H9 (cell line): ENCODE measurements at regions not wholly inside any gene's neighbourhood (a gene's known extent, or its start where the extent isn't known, plus 50 kb on each side); places are given as distances from the start of the nearest gene placed in this dataset.

Source experiments
- DNase-seq: peaks from one replicate; pipeline ENCODE4 v3.0.0-alpha.2; 2017
- H2AFZ ChIP-seq: one replicate; pipeline ENCODE4 v1.6.1; 2013; ENCODE audit warnings: mild to moderate bottlenecking, low read length, control low read depth, moderate library complexity
- H2AK5ac ChIP-seq: 2 replicates; pipeline ENCODE4 v1.6.1; 2013; ENCODE audit warnings: low read length, control low read depth, mixed read lengths; ENCODE audit not compliant: insufficient read length
- H2BK120ac ChIP-seq: one replicate; pipeline ENCODE4 v1.6.1; 2013; ENCODE audit warnings: low read depth, mild to moderate bottlenecking, low read length, control low read depth, inconsistent platforms; ENCODE audit not compliant: poor library complexity, severe bottlenecking
- H2BK12ac ChIP-seq: 2 replicates; pipeline ENCODE4 v1.6.1; 2013; ENCODE audit warnings: low read length, control low read depth, mixed read lengths, low read depth; ENCODE audit not compliant: insufficient read length
- H2BK15ac ChIP-seq: 2 replicates; pipeline ENCODE4 v1.6.1; 2013; ENCODE audit warnings: low read depth, low read length, control low read depth
- H2BK20ac ChIP-seq: one replicate; pipeline ENCODE4 v1.6.1; 2013; ENCODE audit warnings: low read depth, mild to moderate bottlenecking, low read length, control low read depth, inconsistent platforms; ENCODE audit not compliant: poor library complexity, severe bottlenecking
- H2BK5ac ChIP-seq: 2 replicates; pipeline ENCODE4 v1.6.1; 2013; ENCODE audit warnings: low read length, control low read depth, mixed read lengths; ENCODE audit not compliant: insufficient read length
- H3K14ac ChIP-seq: 2 replicates; pipeline ENCODE4 v1.6.1; 2013; ENCODE audit warnings: low read length, control low read depth; ENCODE audit not compliant: insufficient read depth
- H3K18ac ChIP-seq: 2 replicates; pipeline ENCODE4 v1.6.1; 2013; ENCODE audit warnings: low read depth, mild to moderate bottlenecking, mixed read lengths, low read length, control low read depth; ENCODE audit not compliant: insufficient read length
- H3K23ac ChIP-seq: 2 replicates; pipeline ENCODE4 v1.6.1; 2013; ENCODE audit warnings: low read length, control low read depth, mixed read lengths, low read depth; ENCODE audit not compliant: insufficient read length
- H3K23me2 ChIP-seq: 2 replicates; pipeline ENCODE4 v1.6.1; 2013; ENCODE audit warnings: low read depth, mild to moderate bottlenecking, mixed read lengths, low read length, control low read depth; ENCODE audit not compliant: insufficient read length, poor library complexity, severe bottlenecking
- H3K27ac ChIP-seq: 2 replicates; pipeline ENCODE4 v1.5.1; 2013; ENCODE audit warnings: low read length, control low read depth, mixed read lengths, low read depth; ENCODE audit not compliant: insufficient read length
- H3K27me3 ChIP-seq: 2 replicates; pipeline ENCODE4 v1.6.1; 2013; ENCODE audit warnings: low read length, control low read depth, inconsistent platforms; ENCODE audit not compliant: insufficient read depth
- H3K4ac ChIP-seq: 2 replicates; pipeline ENCODE4 v1.6.1; 2013; ENCODE audit warnings: low read depth, mild to moderate bottlenecking, control low read depth, inconsistent platforms, low read length, moderate library complexity
- H3K4me1 ChIP-seq: 2 replicates; pipeline ENCODE4 v1.6.1; 2013; ENCODE audit warnings: low read length, control low read depth, inconsistent platforms; ENCODE audit not compliant: insufficient read depth
- H3K4me2 ChIP-seq: 2 replicates; pipeline ENCODE4 v1.6.1; 2013; ENCODE audit warnings: low read length, control low read depth, mixed read lengths; ENCODE audit not compliant: insufficient read length, insufficient read depth
- H3K56ac ChIP-seq: 2 replicates; pipeline ENCODE4 v1.6.1; 2013; ENCODE audit warnings: low read depth, mild to moderate bottlenecking, mixed read lengths, low read length, control low read depth; ENCODE audit not compliant: insufficient read length
- H3K79me1 ChIP-seq: 2 replicates; pipeline ENCODE4 v1.6.1; 2013; ENCODE audit warnings: low read depth, mild to moderate bottlenecking, moderate library complexity, low read length, control low read depth, inconsistent platforms; ENCODE audit not compliant: insufficient read depth, poor library complexity, severe bottlenecking
- H3K79me2 ChIP-seq: 2 replicates; pipeline ENCODE4 v1.6.1; 2013; ENCODE audit warnings: low read length, control low read depth, inconsistent platforms; ENCODE audit not compliant: insufficient read depth
- H3K9ac ChIP-seq: 2 replicates; pipeline ENCODE4 v1.6.1; 2013; ENCODE audit warnings: low read length, control low read depth, mixed read lengths; ENCODE audit not compliant: insufficient read length; ENCODE audit errors: extremely low read depth
- H3K9me3 ChIP-seq: one replicate; pipeline ENCODE4 v1.6.1; 2013; ENCODE audit warnings: low read depth, low read length, inconsistent platforms; ENCODE audit not compliant: control insufficient read depth
- H3T11ph ChIP-seq: one replicate; pipeline ENCODE4 v1.6.1; 2013; ENCODE audit warnings: mild to moderate bottlenecking, low read length, control low read depth, inconsistent platforms
- H4K20me1 ChIP-seq: one replicate; pipeline ENCODE4 v1.6.1; 2013; ENCODE audit not compliant: control insufficient read depth, insufficient read length, insufficient read depth
- H4K5ac ChIP-seq: 2 replicates; pipeline ENCODE4 v1.6.1; 2013; ENCODE audit warnings: low read depth, mild to moderate bottlenecking, mixed read lengths, low read length, control low read depth; ENCODE audit not compliant: insufficient read length
- H4K8ac ChIP-seq: replicated peaks from 2 replicates; pipeline ENCODE4 v1.6.1; 2013; ENCODE audit warnings: low read length, control low read depth, mixed read lengths, low read depth; ENCODE audit not compliant: insufficient read length
- H4K91ac ChIP-seq: 2 replicates; pipeline ENCODE4 v1.6.1; 2013; ENCODE audit warnings: low read depth, mild to moderate bottlenecking, moderate library complexity, mixed read lengths, low read length, control low read depth; ENCODE audit not compliant: insufficient read length
- H3K27ac Mint-ChIP-seq, 3 experiments: 2 replicates in 2 of 3; 3 replicates in 1 of 3; pipeline ENCODE4 v1.8.0; 2020 to 2021; ENCODE audit warnings: mixed read lengths in 3 of 3, mild to moderate bottlenecking in 1 of 3, moderate library complexity in 1 of 3
- H3K27me3 Mint-ChIP-seq: 2 replicates; pipeline ENCODE4 v1.8.0; 2021; ENCODE audit warnings: low read depth, mild to moderate bottlenecking, moderate library complexity, mixed read lengths
- H3K36me3 Mint-ChIP-seq, 3 experiments: 2 replicates in 2 of 3; 3 replicates in 1 of 3; pipeline ENCODE4 v1.8.0; 2020 to 2021; ENCODE audit warnings: low read depth in 3 of 3, mixed read lengths in 3 of 3; ENCODE audit not compliant: insufficient read depth in 1 of 3
- H3K4me1 Mint-ChIP-seq, 2 experiments: 2 replicates each; pipeline ENCODE4 v1.8.0; 2020; ENCODE audit warnings: mixed read lengths in 2 of 2
- H3K4me3 Mint-ChIP-seq, 2 experiments: 2 replicates in 1 of 2; 3 replicates in 1 of 2; pipeline ENCODE4 v1.8.0; 2020 to 2021; ENCODE audit warnings: mild to moderate bottlenecking in 2 of 2, mixed read lengths in 2 of 2, moderate library complexity in 1 of 2
- H3K9me3 Mint-ChIP-seq, 2 experiments: 2 replicates in 1 of 2; 3 replicates in 1 of 2; pipeline ENCODE4 v1.8.0; 2020; ENCODE audit warnings: mild to moderate bottlenecking in 2 of 2, mixed read lengths in 2 of 2, moderate library complexity in 1 of 2
- WGBS: extraction: QIAGEN DNeasy Blood & Tissue Kit; methylation state at CpG from one replicate; pipeline ENCODE4 v1.1.7; 2013; ENCODE audit warnings: missing lambda C conversion rate, low lambda C conversion rate, mixed read lengths; ENCODE audit not compliant: insufficient read length; ENCODE audit errors: extremely low coverage; 5-methylcytosine and 5-hydroxymethylcytosine counted together
- TF ChIP-seq, protein P1 (sequence below): fragments of 200-600 bp; sonication (generic); conservative IDR thresholded peaks from 3 replicates; pipeline ENCODE4 v1.8.0; 2021; ENCODE audit warnings: antibody characterized with exemption, mild to moderate bottlenecking

DNA sequence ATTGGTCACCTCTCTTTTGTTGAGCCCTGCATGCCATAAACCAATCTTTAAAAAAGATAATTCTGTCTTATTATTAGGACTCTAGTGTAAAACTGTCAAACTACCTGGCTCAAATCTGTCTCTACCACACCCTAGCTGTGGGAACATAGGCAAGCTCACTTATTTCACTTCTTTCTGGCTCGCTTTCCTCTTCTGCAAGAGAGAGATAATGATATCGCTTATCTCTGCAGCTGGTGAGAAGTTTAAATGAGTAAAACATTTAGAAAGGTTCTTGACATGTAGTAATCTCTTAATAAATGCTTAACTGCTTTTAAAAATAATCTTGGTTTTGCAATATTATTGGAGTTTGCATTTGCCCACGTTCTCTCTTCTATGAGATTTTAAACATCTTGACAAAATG lies 1109.2 kb downstream of the RAPGEF2 start:
- H2BK120ac ChIP-seq: no peak overlapping the region
- H3K27me3 Mint-ChIP-seq: no peaks in the 10 kb centered on the region
- H3K9me3 ChIP-seq: no peaks in the 10 kb centered on the region
- no peaks in the 10 kb centered on the region for H3K23me2 ChIP-seq
- no peak overlapping the region for H3K23ac ChIP-seq
- no peak overlapping the region for H3K4me3 Mint-ChIP-seq
- H3K79me1 ChIP-seq: no peaks in the 10 kb centered on the region
- no peak overlapping the region for H2BK20ac ChIP-seq
- no peak overlapping the region for H3K18ac ChIP-seq
- no peak overlapping the region for H4K5ac ChIP-seq
- no peaks in the 10 kb centered on the region for H3K27me3 ChIP-seq
- H4K8ac ChIP-seq: no peak overlapping the region
- H3K4me1 Mint-ChIP-seq: no peaks in the 10 kb centered on the region
- H3K14ac ChIP-seq: no peak overlapping the region
- no peak overlapping the region for H3K27ac Mint-ChIP-seq
- H2AK5ac ChIP-seq: no peak overlapping the region
- H2AFZ ChIP-seq: no peak overlapping the region
- H3K36me3 Mint-ChIP-seq: peaks cover 0 to 3% (median 0%) of the 10 kb centered on the region in 3 experiments; a peak in 2 of 7 replicates
- DNase-seq: no peak
- no peak overlapping the region for H4K91ac ChIP-seq
- H2BK12ac ChIP-seq: no peak overlapping the region
- WGBS: no CpG with 5 or more reads among the region's 3 CpGs
- peaks cover 4 to 14% of the 10 kb centered on the region in 2 experiments; a peak in 4 of 5 replicates for H3K9me3 Mint-ChIP-seq
- no peaks in the 10 kb centered on the region for H3K4me1 ChIP-seq
- no peak overlapping the region for H3K4ac ChIP-seq
- no peak overlapping the region for H3K9ac ChIP-seq
- no peaks in the 10 kb centered on the region for H4K20me1 ChIP-seq
- no peak overlapping the region for H3K4me2 ChIP-seq
- H3T11ph ChIP-seq: no peak overlapping the region
- no peak overlapping the region for H2BK5ac ChIP-seq
- TF ChIP-seq, protein P1, sequence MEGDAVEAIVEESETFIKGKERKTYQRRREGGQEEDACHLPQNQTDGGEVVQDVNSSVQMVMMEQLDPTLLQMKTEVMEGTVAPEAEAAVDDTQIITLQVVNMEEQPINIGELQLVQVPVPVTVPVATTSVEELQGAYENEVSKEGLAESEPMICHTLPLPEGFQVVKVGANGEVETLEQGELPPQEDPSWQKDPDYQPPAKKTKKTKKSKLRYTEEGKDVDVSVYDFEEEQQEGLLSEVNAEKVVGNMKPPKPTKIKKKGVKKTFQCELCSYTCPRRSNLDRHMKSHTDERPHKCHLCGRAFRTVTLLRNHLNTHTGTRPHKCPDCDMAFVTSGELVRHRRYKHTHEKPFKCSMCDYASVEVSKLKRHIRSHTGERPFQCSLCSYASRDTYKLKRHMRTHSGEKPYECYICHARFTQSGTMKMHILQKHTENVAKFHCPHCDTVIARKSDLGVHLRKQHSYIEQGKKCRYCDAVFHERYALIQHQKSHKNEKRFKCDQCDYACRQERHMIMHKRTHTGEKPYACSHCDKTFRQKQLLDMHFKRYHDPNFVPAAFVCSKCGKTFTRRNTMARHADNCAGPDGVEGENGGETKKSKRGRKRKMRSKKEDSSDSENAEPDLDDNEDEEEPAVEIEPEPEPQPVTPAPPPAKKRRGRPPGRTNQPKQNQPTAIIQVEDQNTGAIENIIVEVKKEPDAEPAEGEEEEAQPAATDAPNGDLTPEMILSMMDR: no peak
- H3K79me2 ChIP-seq: no peaks in the 10 kb centered on the region
- H2BK15ac ChIP-seq: no peak overlapping the region
- no peak overlapping the region for H3K27ac ChIP-seq
- H3K56ac ChIP-seq: no peak overlapping the region
